ENCODE measurements at regions not wholly inside any gene's neighbourhood (a gene's known extent, or its start where the extent isn't known, plus 50 kb on each side); places are given as distances from the start of the nearest gene placed in this dataset.

DNA sequence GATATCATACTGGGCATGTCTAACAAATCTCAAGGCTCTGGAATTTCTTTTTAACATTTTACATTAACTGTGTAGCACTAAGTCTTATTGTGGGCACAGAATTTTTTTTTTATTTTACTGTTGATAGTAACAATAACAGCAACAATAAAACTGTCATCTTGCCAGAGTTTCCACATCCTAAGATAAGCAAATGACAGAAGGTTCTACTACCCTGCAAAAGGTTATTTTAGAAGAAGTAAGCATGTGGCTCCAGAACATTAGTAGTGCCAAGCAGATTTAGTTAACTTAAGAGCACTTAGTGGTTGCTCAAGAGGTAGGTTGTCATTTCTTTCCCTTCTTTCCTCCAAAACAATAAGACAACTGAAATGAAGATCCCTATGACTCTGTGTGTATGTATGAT lies 743.0 kb upstream of the CBLB start:
- Mint-ChIP-seq H3K4me3 (ENCODE audit: unreplicated experiment) (no peak overlapping the region), H3K27ac (ENCODE audit: low read depth, unreplicated experiment) (peak overlapping the region; percentile 65)
- no TSS peak for BruUV-seq (replicated peaks)

DNA sequence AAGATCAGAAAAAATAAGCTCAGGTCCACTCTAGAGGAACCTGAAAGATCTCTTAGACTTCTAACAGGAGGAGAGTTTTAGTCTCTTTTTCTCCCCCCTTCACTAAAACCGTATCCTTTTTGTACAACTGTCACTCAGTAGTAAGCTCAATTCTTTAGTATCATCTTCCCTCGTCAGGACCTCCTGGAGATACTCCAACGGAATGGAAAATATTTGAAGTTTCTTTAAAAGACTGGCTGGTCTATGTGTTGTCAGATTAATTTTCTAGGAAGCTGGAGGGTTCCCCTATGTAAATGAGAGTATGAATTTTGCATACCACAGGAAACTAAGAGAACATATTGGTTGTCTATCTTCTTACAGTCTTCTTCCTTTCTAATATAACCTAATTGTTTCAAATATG lies 747.7 kb upstream of the CBLB start:
- Mint-ChIP-seq H3K4me3 (ENCODE audit: unreplicated experiment) (no peak overlapping the region), H3K27me3 (ENCODE audit: insufficient read depth, unreplicated experiment) (no peaks in the 10 kb centered on the region), H3K27ac (ENCODE audit: low read depth, unreplicated experiment) (no peak overlapping the region), H3K36me3 (ENCODE audit: insufficient read depth, unreplicated experiment) (no peaks in the 10 kb centered on the region), H3K4me1 (ENCODE audit: insufficient read depth, unreplicated experiment) (no peaks in the 10 kb centered on the region), H3K9me3 (ENCODE audit: unreplicated experiment) (peaks cover 10% of the 10 kb centered on the region)
- TF ChIP-seq, protein P1, sequence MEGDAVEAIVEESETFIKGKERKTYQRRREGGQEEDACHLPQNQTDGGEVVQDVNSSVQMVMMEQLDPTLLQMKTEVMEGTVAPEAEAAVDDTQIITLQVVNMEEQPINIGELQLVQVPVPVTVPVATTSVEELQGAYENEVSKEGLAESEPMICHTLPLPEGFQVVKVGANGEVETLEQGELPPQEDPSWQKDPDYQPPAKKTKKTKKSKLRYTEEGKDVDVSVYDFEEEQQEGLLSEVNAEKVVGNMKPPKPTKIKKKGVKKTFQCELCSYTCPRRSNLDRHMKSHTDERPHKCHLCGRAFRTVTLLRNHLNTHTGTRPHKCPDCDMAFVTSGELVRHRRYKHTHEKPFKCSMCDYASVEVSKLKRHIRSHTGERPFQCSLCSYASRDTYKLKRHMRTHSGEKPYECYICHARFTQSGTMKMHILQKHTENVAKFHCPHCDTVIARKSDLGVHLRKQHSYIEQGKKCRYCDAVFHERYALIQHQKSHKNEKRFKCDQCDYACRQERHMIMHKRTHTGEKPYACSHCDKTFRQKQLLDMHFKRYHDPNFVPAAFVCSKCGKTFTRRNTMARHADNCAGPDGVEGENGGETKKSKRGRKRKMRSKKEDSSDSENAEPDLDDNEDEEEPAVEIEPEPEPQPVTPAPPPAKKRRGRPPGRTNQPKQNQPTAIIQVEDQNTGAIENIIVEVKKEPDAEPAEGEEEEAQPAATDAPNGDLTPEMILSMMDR (IDR thresholded peaks at IDR 0.05; ENCODE audit: unreplicated experiment), result no peak
- no TSS peak for BruUV-seq (replicated peaks)
- no peak for DNase-seq (ENCODE audit: unreplicated experiment)
- POLR2A ChIA-PET, result no interaction called here
- intact Hi-C loops (cut with micrococcal nuclease), result no loop called here
- CTCF ChIA-PET, result interaction anchor here (0.6 kb wide), 2 partner anchors 32 to 449 kb away, joined by 3 to 4 read pairs; no protein-coding TSS in a partner anchor

More for the DNA sequence above, 743.0 kb upstream of the CBLB start:
- DNase-seq (ENCODE audit: unreplicated experiment), result no peak
- Mint-ChIP-seq H3K9me3 (ENCODE audit: unreplicated experiment) (no peaks in the 10 kb centered on the region), H3K36me3 (ENCODE audit: insufficient read depth, unreplicated experiment) (no peaks in the 10 kb centered on the region), H3K27me3 (ENCODE audit: insufficient read depth, unreplicated experiment) (no peaks in the 10 kb centered on the region), H3K4me1 (ENCODE audit: insufficient read depth, unreplicated experiment) (peaks cover 22% of the 10 kb centered on the region)
- intact Hi-C loops (cut with micrococcal nuclease), result no loop called here
- POLR2A ChIA-PET, result interaction anchor here (0.5 kb wide), 1 partner anchor 227 kb away, joined by 3 read pairs; no protein-coding TSS in a partner anchor
- CTCF ChIA-PET, result interaction anchor here (0.6 to 3.1 kb wide), 2 partner anchors 452 to 567 kb away, joined by 3 to 13 read pairs; no protein-coding TSS in a partner anchor
- TF ChIP-seq, protein P1 (IDR thresholded peaks at IDR 0.05; ENCODE audit: unreplicated experiment), result no peak

DNA sequence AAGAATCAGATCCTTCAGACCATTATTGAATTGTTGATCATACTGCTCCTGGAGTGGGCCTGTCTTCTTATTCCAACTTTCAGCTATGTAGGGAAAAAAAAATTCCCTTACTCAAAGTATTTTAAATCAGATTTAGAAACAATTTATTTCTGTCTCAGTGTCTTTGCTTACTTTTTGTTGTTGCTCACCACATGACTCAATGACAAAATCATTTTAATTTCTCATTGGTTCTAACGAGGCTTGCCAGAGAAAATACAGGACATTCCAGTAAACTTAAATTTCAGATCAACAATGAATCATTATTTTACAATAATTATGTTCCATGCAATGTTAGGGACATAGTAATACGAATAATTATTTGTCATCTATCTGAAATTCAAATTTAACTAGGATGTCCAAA lies 748.5 kb upstream of the CBLB start:
- Mint-ChIP-seq H3K9me3 (ENCODE audit: unreplicated experiment) (peaks cover 15% of the 10 kb centered on the region), H3K36me3 (ENCODE audit: insufficient read depth, unreplicated experiment) (no peaks in the 10 kb centered on the region), H3K4me1 (ENCODE audit: insufficient read depth, unreplicated experiment) (no peaks in the 10 kb centered on the region), H3K27me3 (ENCODE audit: insufficient read depth, unreplicated experiment) (no peaks in the 10 kb centered on the region), H3K4me3 (ENCODE audit: unreplicated experiment) (no peak overlapping the region), H3K27ac (ENCODE audit: low read depth, unreplicated experiment) (no peak overlapping the region)
- POLR2A ChIA-PET, result no interaction called here
- TF ChIP-seq, protein P1 (IDR thresholded peaks at IDR 0.05; ENCODE audit: unreplicated experiment), result no peak
- no TSS peak for BruUV-seq (replicated peaks)
- intact Hi-C loops (cut with micrococcal nuclease), result no loop called here
- no peak for DNase-seq (ENCODE audit: unreplicated experiment)
- CTCF ChIA-PET, result no interaction called here

DNA sequence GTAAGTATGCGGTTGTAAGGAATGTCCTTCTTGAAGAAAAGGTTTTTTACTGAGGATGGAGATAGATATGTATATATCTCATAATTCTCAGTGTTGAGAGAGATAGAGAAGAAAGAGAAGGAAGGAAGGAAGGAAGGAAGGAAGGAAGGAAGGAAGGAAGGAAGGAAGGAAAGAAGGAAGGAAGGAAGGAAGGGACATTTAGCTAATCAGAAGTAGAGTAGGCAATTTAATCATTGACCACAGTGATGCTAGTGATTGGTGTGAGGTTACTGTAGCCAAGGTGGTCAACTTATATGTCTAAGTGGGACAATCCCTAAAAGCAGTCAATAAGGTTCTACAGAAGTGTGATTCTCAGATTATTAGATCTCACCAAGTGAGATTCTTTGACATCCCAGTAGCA lies 751.8 kb upstream of the CBLB start:
- intact Hi-C loops (cut with micrococcal nuclease), result no loop called here
- TF ChIP-seq, protein P1 (IDR thresholded peaks at IDR 0.05; ENCODE audit: unreplicated experiment), result no peak
- Mint-ChIP-seq H3K9me3 (ENCODE audit: unreplicated experiment) (peaks cover 37% of the 10 kb centered on the region), H3K4me3 (ENCODE audit: unreplicated experiment) (no peak overlapping the region), H3K4me1 (ENCODE audit: insufficient read depth, unreplicated experiment) (no peaks in the 10 kb centered on the region), H3K27me3 (ENCODE audit: insufficient read depth, unreplicated experiment) (no peaks in the 10 kb centered on the region), H3K36me3 (ENCODE audit: insufficient read depth, unreplicated experiment) (no peaks in the 10 kb centered on the region), H3K27ac (ENCODE audit: low read depth, unreplicated experiment) (no peak overlapping the region)
- no peak for DNase-seq (ENCODE audit: unreplicated experiment)
- no TSS peak for BruUV-seq (replicated peaks)
- CTCF ChIA-PET, result no interaction called here
- POLR2A ChIA-PET, result no interaction called here
